ENCODE measurements at regions not wholly inside any gene's neighbourhood (a gene's known extent, or its start where the extent isn't known, plus 50 kb on each side); places are given as distances from the start of the nearest gene placed in this dataset.
"Not testable (repeated sequence)": the region's sequence is repeated elsewhere in the genome, so short reads cannot be mapped to it uniquely, and the experiment has no call there.

DNA sequence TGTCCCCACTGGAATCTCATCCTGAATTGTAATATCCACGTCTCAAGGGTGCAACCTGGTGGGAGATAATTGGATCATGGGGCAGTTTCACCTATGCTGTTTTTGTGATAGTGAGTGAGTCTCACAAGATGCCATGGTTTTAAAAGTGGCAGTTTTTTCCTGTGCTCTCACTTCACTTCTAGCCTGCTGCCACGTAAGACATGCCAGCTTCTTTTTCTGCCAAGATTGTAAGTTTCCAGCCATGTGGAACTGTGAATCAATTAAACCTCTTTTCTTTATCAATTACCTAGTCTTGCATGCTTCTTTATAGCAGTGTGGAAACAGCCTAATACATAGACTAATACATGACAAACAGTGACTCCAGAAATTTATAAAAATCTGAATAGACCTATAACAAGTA, 1131.8 kb downstream of the PCDH7 start:
- DNase-seq, result no peak

DNA sequence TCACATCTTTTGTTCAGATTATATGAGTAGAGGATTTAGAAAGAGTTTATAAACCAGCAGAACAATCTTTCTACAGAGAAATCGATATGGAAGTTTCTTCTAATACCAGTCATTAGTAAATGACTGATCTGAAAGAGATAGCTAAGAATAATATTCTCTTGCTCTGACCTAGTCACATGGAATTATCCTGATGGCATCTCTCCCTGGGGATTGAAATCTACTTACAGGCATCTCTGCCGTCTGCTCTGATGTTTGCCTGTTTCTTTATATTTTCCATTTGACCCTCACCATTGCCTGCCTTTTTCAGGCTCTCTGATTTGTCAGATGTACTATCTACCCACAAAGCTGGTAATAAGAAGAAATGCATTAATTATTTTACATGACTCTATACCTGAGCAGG, 1157.3 kb downstream of the PCDH7 start:
- DNase-seq, result no peak

DNA sequence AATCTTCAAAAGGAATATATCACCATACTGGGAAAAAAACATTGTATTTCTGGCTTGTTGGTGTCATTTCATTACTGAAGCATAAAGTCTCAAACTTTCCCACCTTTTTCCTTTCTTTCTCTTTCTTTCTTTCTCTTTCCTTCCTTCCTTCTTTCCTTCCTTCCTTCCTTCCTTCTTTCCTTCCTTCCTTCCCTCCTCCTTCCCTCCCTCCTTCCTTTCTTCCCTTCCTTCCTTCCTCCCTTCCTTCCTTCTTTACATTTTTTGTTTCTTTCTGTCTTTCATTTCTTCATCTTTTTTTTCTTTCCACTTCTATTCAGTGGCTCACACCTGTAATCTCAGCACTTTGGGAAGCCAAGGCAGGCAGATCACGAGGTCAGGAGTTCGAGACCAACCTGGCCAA, 1160.7 kb downstream of the PCDH7 start:
- not testable (repeated sequence) for DNase-seq

DNA sequence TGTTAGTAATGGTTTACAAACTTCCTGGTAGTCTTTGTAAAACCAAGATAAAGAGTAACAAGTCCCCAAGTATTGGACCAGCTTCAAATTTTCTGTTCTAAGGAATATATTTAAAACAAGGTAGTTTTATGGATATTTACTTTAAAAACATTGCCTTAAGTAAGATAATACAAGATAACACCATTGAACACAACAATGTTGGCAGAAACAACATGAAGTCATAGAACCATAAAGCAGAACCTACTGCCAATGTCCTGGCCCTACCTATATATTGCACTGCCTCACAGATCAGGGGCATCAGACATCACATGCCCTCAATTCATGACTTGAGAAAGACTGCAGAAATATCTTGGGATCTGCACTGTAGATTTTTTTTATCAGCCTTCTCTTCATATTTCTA, 1176.2 kb downstream of the PCDH7 start:
- no peak for DNase-seq

DNA sequence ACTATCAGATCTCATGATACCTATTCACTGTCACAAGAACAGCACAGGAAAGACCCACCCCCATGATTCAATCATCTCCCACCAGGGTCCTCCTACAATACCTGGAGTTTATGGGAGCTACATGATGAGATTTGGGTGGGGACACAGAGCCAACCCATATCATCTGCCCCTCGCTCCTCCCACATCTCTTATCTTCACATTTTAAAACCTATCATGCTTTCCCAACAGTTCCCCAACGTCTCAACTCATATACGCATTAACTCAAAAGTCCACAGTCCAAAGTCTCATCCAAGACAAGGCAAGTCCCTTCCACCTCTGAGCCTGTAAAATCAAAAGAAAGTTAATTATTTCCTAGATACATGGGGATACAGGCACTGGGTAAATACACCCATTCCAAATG, 1185.2 kb downstream of the PCDH7 start:
- no peak for DNase-seq

DNA sequence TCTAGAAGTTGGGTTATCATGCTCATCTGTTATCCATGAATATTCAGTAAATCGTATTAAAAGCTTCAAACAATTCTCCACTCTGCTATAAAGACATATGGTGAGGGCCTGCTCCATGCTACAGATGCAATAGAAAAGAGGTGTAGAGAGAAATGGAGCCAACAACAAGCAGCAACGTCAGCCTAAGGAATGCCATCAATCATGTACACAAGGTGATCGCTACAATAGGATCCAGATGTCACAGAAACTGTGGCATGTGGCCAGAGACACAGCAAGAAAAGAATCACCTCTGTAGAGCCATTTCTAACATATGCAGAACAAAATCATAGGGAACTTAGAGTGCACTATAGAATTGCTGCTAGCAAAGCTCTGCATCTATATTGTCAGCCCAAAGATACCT, 1188.1 kb downstream of the PCDH7 start:
- no peak for DNase-seq

DNA sequence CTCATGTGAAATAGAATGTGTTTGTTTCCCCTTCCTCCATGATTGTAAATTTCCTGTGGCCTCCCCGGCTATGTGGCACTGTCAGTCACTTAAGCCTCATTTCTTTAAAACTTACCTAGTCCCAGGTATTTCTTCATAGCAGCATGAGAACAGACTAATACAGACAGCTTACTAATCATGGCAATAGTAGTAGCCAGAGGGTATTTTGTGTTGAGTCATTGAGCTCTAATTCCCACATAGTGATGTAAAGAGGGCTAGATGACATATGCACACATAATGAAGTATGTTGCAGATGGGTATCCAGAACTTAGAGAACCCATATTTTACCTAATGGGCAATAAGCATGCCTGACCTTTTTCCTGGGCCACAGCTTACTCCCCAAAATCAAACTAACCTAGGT, 1197.2 kb downstream of the PCDH7 start:
- DNase-seq, result no peak

DNA sequence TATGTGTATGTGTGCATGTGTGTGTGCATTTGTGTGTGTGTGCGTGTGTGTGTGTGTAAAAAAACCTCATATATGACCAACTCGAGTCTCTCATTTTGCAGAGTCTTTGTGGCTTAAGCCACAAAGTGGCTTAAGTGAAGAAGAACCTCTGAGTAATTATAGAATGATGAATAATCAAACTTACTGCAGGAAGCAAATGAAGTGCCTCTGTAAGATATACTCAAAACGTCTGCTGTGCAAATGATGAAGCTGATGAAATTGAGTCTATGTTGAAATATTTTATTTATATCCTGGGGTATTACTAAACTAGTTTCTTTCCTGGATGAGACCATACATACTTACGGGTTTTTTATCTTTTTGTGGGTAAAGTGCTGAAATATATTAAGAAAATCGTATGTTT, 1198.7 kb downstream of the PCDH7 start:
- no peak for DNase-seq

DNA sequence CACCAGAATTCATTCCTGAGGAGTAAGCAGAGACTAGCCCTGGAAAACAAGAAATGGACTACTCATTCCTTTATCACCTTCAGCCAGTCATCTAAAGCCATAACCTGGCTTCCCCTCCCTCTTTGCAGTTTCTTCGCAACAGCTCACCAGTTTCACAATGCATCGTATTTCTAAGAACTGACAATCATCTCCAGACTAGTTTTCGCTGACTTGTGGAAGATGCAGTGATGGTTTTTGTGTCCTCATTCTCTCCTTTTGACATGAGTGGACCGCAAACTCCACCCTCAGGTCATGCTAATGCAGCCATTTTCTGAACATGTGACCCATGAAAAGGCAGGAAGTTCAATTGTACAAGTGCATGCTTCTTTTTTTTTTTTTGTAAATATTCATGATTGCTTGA, 1203.5 kb downstream of the PCDH7 start:
- DNase-seq, result no peak

DNA sequence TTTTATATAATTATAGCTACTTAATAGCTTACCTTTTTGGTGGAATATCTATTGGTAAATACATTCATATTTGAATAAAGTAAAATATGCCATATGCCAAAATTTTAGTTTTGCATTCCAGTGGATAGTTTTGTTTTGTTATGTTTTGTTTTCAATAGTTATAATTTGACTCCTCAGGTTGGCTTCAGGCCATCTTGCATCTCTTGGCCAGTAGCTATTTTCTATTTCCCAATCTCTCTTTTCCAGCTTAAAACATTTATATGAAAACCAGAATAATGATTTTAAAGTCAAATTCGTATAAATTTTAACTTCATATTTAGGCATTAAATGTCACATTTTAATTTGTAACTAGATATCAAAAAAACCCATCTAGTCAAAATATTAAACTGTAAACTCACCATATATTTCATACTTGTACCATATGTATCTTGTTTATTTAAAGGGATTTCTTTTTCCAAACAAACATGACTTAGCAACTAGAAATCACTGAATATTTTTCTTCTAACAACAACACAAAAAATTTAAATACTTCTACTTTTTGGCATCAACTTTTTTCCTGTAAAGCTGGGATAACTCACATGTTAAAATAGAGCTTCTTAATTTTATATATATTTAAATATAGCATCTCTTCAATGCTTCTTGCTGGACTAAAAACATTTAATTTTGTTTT, 1209.6 kb downstream of the PCDH7 start:
- DNase-seq, result no peak

DNA sequence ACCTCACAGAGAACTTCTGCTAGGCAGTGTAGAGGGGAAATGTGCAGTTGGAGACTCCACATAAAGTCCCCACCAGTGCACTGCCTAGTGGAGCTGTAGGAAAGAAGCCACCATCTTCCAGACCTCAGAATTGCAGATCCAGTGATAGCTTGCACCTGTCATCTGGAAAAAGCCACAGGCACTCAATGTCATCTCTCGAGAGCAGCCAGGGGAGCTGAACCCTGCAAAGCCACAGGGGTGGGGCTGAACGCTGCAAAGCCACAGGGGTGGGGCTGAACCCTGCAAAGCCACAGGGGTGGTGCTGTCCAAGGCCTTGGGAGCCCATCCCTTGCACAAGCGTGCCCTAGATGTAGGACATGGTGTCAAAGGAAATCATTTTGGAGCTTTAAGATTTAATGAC, 1226.3 kb downstream of the PCDH7 start:
- DNase-seq, result no peak

DNA sequence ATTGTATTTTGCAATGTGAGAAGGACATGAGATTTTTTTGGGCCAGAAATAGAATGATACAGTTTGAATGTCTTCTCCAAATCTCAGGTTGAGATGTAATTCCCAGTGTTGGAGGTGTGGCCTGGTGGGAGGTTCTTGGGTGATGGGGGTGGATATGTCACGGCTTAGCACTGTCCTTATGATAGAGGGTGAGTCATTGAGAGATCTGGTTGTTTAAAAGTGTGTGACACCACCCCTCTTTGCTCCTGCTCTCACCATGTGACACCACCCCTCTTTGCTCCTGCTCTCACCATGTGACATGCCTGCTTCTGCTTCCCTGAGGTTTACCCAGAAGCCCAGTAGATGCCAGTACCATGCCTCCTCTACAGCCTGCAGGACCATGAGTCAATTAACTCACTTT, 1226.9 kb downstream of the PCDH7 start:
- no peak for DNase-seq

DNA sequence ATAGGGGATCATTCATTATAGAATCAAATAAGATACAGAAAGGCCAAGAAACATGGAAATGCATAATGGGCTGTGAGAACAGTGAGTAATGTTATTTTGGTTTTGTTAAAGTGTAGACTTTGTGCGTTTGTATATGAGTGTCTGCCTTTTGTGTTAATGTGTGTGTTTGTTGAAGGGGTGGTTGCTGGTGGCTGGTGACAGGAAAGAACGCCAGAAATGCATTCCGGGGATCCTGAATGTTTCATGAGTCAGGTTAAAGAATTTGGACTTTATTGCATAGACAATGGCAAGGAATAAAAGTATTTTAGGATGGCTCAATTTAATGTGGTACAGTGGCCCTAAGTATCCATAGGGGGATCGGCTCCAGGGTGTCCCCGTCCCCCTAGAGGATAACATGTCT, 1228.9 kb downstream of the PCDH7 start:
- DNase-seq, result no peak

DNA sequence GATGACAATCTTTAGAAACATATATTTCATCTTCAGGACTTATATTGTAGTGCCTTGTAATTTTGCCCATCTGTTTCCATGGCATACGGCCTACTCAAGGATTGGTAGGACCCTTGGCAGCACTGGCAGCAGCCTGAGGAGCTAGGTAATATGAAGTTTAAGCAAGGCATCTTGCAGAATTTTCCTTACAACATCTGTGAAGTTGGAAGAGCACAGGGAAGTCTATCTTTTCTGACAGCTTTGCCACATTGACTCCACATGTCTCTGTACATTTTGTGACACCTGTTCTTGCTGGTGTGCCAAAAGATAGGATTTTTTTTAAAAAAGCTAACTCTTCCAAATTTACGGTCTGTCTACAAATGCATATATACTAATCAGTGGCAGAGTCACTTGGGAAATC, 1235.2 kb downstream of the PCDH7 start:
- no peak for DNase-seq

DNA sequence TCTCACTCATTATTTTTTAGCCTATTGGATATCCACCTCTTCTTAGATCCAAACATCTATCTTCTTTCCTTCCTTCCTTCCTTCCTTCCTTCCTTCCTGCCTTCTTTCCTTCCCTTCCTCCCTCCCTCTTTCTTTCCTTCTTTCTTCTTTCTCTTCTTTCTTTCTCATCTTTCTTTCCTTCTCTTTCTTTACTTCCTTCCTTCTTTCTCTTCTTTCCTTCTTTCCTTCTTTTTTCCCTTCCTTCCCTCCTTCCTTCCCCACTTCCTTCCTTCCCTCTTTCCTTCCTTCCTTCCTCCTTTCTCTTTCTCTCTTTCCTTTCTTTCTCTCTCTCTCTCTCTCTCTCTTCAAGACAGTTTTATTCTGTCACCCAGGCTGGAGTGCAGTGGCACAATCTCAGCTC, 1239.8 kb downstream of the PCDH7 start:
- DNase-seq, result no peak

DNA sequence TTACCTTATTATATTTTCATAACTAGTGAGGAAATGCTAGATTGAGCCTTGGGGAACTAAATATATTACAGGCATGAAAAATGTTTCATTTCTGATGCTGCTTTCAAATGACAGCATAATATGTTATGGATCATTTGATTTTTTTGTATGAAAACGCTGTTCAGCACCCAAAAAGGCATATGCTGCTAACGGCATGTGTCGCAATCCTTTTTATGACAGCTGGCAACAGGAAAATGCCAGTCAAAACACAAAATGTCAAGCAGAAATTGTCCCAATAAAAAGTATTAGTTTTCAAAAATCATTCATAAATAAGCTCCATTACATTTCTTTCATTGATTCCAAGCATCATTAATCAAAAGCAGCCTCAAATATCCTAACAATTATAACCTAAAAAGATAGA, 1244.5 kb downstream of the PCDH7 start:
- DNase-seq, result no peak

DNA sequence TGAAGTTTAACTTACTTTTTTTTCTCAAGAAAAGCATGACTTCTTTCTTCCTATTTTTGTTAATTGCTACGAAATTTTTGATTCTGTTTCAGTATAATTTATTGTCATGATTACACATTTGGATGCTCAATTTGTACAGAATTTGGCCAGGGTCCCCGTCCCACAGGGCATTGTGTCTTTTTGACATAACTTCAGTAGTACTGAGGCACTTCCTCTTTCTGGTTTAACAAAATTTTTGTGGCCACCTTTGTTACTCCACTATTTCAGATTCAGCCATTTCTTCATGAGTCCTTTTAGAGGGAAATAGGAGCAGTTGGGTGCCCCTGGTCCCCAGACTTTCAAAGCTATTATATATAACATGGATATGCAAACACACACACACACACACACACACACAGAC, 1248.7 kb downstream of the PCDH7 start:
- DNase-seq, result no peak

DNA sequence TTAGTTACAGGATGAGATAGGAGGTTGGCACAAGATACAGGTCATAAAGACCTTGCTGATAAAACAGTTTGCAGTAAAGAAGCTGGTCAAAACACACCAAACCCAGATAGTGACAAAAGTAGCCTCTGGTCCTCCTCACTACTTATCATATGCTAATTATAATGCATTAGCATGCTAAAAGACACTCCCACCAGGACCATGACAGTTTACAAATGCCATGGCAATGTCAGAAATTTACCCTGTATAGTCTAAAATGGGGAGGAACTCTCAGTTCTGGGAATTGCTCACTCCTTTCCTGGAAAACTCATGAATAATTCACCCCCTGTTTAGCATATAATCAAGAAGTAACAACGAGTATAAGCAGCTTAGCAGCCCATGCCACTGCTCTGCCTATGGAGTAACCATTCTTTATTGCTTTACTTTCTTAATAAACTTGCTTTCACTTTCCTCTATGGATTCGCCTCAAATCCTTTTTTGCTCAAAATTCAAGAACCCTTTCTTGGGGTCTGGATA, 1254.4 kb downstream of the PCDH7 start:
- DNase-seq, result no peak

DNA sequence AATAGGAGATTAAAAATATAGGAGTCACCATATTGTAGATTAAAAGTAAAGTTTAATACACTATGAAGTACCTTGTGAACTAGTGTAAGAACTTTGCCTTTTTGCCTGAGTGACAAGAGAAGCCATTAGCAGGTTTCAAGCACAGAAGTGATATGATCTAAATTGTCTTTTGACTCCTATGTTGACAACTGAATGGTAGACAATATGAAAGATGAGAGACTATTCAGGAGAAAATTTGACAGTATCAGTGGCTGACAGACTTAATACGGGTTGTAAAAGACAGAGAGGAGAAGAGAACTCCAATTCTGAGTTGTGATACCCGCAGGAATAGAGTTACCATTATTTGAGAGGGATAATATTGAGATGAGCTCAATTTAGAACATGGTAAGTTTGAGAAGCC, 1259.8 kb downstream of the PCDH7 start:
- no peak for DNase-seq

DNA sequence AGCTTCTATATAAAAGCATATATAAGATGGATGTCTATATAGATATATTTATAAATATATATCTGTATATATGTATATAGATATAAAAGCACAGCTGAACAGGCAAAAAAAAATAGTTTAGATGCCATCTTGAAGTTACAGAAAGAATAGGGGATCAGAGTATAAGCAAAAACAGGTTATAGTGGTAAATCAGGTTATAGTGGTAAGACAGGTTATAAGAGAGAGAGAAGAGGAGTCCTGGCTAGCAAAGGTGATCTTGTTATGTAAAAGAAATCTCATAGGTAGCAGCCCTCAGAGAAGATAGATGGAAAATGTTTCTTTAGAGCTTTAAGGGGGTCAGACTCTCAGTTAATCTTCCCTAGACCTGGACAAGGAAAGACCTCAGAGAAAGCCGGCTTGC, 1263.1 kb downstream of the PCDH7 start:
- DNase-seq, result no peak

DNA sequence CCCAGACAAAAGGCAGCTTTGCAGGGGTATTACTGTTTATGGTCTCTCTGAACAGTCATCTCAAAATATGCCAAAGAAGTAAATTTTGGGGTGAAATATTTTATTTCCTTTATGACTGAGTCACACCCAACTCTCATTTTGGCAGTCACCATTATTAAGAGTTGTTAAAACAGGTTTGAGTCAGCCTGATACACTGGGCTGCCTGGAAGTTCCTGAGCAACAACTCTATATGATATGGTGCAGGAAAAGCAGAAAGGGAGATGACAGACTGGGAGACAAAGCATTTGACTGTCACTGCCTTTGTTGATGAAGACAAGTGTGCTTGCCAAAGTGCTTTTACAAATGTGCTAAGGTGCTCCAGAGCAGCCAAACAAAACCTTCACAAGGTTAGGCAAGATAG, 1263.5 kb downstream of the PCDH7 start:
- no peak for DNase-seq

DNA sequence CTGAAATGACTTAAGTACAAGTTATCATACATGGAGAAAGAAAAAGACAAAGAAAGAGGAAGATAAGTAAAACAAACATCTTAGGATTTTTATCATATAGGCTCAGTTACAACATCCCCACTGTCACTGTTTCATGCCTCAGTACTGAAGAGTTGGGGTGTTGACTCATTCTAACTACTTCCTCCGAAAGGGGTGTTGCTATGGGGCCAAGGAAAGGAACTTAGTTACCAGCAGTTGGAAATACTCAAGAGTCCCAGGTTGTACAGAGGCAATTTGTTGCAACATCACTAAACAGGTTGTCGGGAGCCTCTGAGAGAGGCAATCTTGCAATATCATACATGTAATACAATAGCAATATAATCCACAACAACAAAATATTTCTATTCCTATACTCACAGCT, 1264.7 kb downstream of the PCDH7 start:
- DNase-seq, result no peak

DNA sequence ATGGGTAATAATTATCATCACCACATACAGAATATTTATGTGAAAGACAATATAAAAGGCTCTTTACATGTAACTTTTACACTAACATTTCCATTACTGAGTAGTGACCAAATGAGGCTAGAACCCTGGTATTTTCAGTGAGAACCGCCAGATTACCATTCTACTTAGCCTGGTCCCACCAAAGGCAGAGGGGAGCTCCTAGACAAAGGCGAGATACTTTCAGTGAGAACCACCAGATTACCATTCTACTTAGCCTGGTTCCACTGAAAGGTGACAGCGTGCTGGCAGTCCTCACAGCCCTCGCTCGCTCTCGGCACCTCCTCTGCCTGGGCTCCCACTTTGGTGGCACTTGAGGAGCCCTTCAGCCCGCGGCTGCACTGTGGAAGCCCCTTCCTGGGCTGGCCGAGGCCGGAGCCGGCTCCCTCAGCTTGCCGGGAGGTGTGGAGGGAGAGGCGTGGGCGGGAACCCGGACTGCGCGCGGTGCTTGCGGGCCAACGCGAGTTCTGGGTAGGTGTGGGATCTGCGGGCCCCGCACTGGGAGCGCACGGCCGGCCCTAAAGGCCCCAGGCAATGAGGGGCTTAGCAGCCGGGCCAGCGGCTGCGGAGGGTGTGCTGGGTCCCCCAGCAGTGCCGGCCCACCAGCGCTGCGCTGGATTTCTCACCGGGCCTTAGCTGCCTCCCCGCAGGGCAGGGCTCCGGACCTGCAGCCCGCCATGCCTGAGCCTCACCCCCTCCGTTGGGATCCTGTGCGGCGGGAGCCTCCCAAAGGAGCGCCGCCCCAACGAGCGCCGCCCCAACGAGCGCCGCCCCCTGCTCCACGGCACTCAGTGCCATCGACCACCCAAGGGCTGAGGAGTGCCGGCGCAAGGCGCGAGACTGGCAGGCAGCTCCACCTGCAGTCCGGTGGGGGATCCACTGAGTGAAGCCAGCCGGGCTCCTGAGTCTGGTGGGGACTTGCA, 1276.1 kb downstream of the PCDH7 start:
- DNase-seq, result no peak

DNA sequence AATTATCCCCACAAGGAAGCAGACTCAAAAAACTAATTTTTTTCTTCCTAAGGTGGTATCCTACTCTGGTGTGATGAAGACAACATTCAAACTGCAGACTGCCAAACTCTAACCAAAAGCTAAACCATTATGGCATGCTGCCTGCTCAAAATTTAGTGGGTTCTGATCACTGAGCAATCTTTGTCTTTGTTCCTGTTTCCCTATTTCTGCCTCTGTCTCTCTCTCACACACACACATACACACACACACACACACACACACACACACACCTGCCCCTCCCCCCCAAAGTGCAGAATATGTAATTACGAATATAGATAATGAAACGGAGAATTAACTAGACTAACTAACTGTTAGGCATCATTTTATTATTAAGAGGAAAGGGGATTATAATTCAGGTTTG, 1278.6 kb downstream of the PCDH7 start:
- DNase-seq, result no peak
